Panc1 (cell line): ENCODE measurements at regions not wholly inside any gene's neighbourhood (a gene's known extent, or its start where the extent isn't known, plus 50 kb on each side); places are given as distances from the start of the nearest gene placed in this dataset.

Experiments
- ATAC-seq: fragments of 200-7000 bp; cut with Tn5 transposase; 2 replicates; pipeline ENCODE4 v1.9.1; 2020; ENCODE audit warnings: mild to moderate bottlenecking, moderate library complexity
- BruUV-seq: library from RNA; stranded (reverse); fragments of 400-500 nt; replicated peaks from 2 replicates; lab custom pipeline; 2021; lab: Mats Ljungman, UMichigan
- CTCF ChIA-PET: fragments of 300-600 bp; sonication (Branson Sonifier 250); formaldehyde crosslinking; loops from one replicate; lab custom pipeline; 2022; ENCODE audit warnings: antibody characterized with exemption; lab: Charles Lee
- POLR2A ChIA-PET: fragments of 300-600 bp; sonication (Branson Sonifier 250); formaldehyde crosslinking; loops from one replicate; lab custom pipeline; 2022; ENCODE audit warnings: antibody characterized with exemption; lab: Charles Lee
- DNase-seq: peaks from one replicate; pipeline ENCODE4 v3.0.0-alpha.2; 2010; ENCODE audit warnings: low read depth, low spot score
- H3K27ac ChIP-seq: 2 replicates; pipeline ENCODE4 v1.5.1; 2011; ENCODE audit warnings: mild to moderate bottlenecking, low read length, inconsistent platforms
- H3K27me3 ChIP-seq: fragments of 200-500 bp; sonication (Bioruptor generic); 2 replicates; pipeline ENCODE4 v1.6.0; 2014; ENCODE audit warnings: low read length, inconsistent platforms; ENCODE audit not compliant: control insufficient read depth, insufficient read depth
- H3K36me3 ChIP-seq: fragments of 200-500 bp; sonication (Bioruptor generic); 2 replicates; pipeline ENCODE4 v1.5.1; 2014; ENCODE audit warnings: inconsistent platforms, mild to moderate bottlenecking, low read length, moderate library complexity; ENCODE audit not compliant: control insufficient read depth, insufficient read depth
- H3K4me1 ChIP-seq: 2 replicates; pipeline ENCODE4 v1.5.1; 2011; ENCODE audit warnings: inconsistent platforms, mild to moderate bottlenecking, low read length, moderate library complexity; ENCODE audit not compliant: control insufficient read depth, insufficient read depth
- H3K4me3 ChIP-seq, 2 experiments: 2 replicates each; pipeline ENCODE4 v1.5.1; 2011 to 2012; ENCODE audit warnings: low read depth in 2 of 2, low read length in 2 of 2, mild to moderate bottlenecking in 2 of 2, inconsistent platforms in 1 of 2, moderate library complexity in 1 of 2
- H3K9me3 ChIP-seq: fragments of 200-500 bp; sonication (Bioruptor generic); 2 replicates; pipeline ENCODE4 v1.5.1; 2014; ENCODE audit warnings: low read depth, mild to moderate bottlenecking, inconsistent platforms, low read length, moderate library complexity; ENCODE audit not compliant: control insufficient read depth, insufficient read depth
- POLR2AphosphoS5 ChIP-seq: IDR thresholded peaks from 2 replicates; pipeline ENCODE4 v1.6.1; 2012; ENCODE audit warnings: mild to moderate bottlenecking, low read depth, low read length, moderate library complexity
- SIN3A ChIP-seq: IDR thresholded peaks from 2 replicates; pipeline ENCODE4 v1.6.1; 2012; ENCODE audit warnings: low read depth, mild to moderate bottlenecking, low read length, moderate library complexity, borderline replicate concordance; ENCODE audit not compliant: insufficient read depth
- TCF7L2 ChIP-seq: IDR thresholded peaks from 2 replicates; pipeline ENCODE4 v1.6.1; 2011; ENCODE audit warnings: mild to moderate bottlenecking, low read depth, low read length, inconsistent platforms
- in situ Hi-C: cut with HindIII; loops from 2 replicates; pipeline ENCODE4 v1.10.0; 2016; ENCODE audit warnings: low sequenced_read_pairs, low pct_unique_long_range_greater_than_20kb
- intact Hi-C: fragments of 100-400 bp; cut with micrococcal nuclease; formaldehyde crosslinking; loops from one replicate; pipeline ENCODE4 v1.10.0; 2022; ENCODE audit not compliant: unreplicated experiment
- TF ChIP-seq, protein P1 (sequence below), 2 experiments: IDR thresholded peaks; 2 replicates each; pipeline ENCODE4 v1.6.1; 2011 to 2012; ENCODE audit warnings: low read depth in 2 of 2, control low read depth in 1 of 2, low read length in 1 of 2, mild to moderate bottlenecking in 1 of 2, moderate library complexity in 1 of 2; ENCODE audit not compliant: insufficient read depth in 1 of 2
- TF ChIP-seq, protein P2 (sequence below): fragments of 450-650 bp; IDR thresholded peaks from 2 replicates; pipeline ENCODE4 v1.5.1; 2017; ENCODE audit warnings: mild to moderate bottlenecking

DNA sequence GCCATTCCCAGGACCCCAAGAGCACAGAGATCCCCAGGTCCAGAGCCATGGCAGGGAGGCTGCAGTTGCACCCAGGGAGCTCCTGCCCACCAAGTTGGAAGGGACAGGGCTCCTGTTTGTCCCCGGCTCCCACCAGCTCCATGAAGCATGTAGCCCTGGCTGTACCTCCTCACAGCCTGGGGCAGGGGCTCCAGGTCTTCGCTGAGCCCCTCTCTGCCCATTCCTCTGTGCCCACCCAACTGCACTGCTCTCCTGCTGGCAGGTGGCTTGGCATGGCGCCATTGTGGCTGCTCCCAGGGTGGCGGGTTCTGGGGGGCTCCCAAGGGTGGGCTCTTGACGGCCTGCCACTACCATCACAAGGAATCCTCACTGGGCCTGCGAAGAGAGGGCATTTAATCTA is 197.5 kb upstream of the DAB2 start:
- ChIA-PET CTCF (no interaction called here), POLR2A (no interaction called here)
- Histone ChIP-seq H3K36me3 (no peaks in the 10 kb centered on the region), H3K27ac (no peak overlapping the region), H3K27me3 (no peaks in the 10 kb centered on the region), H3K4me3 (no peak overlapping the region), H3K4me1 (no peaks in the 10 kb centered on the region), H3K9me3 (no peaks in the 10 kb centered on the region)
- intact Hi-C loops (no loop called here), in situ Hi-C loops (no loop called here)
- TF ChIP-seq TCF7L2, result no peak
- TF ChIP-seq SIN3A, result no peak
- TF ChIP-seq, protein P1, sequence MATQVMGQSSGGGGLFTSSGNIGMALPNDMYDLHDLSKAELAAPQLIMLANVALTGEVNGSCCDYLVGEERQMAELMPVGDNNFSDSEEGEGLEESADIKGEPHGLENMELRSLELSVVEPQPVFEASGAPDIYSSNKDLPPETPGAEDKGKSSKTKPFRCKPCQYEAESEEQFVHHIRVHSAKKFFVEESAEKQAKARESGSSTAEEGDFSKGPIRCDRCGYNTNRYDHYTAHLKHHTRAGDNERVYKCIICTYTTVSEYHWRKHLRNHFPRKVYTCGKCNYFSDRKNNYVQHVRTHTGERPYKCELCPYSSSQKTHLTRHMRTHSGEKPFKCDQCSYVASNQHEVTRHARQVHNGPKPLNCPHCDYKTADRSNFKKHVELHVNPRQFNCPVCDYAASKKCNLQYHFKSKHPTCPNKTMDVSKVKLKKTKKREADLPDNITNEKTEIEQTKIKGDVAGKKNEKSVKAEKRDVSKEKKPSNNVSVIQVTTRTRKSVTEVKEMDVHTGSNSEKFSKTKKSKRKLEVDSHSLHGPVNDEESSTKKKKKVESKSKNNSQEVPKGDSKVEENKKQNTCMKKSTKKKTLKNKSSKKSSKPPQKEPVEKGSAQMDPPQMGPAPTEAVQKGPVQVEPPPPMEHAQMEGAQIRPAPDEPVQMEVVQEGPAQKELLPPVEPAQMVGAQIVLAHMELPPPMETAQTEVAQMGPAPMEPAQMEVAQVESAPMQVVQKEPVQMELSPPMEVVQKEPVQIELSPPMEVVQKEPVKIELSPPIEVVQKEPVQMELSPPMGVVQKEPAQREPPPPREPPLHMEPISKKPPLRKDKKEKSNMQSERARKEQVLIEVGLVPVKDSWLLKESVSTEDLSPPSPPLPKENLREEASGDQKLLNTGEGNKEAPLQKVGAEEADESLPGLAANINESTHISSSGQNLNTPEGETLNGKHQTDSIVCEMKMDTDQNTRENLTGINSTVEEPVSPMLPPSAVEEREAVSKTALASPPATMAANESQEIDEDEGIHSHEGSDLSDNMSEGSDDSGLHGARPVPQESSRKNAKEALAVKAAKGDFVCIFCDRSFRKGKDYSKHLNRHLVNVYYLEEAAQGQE (IDR thresholded peaks at IDR 0.05; ENCODE audit: insufficient read depth in 1 of 2, low read depth in 2 of 2, low read length in 1 of 2), result no peak
- TF ChIP-seq, protein P2, sequence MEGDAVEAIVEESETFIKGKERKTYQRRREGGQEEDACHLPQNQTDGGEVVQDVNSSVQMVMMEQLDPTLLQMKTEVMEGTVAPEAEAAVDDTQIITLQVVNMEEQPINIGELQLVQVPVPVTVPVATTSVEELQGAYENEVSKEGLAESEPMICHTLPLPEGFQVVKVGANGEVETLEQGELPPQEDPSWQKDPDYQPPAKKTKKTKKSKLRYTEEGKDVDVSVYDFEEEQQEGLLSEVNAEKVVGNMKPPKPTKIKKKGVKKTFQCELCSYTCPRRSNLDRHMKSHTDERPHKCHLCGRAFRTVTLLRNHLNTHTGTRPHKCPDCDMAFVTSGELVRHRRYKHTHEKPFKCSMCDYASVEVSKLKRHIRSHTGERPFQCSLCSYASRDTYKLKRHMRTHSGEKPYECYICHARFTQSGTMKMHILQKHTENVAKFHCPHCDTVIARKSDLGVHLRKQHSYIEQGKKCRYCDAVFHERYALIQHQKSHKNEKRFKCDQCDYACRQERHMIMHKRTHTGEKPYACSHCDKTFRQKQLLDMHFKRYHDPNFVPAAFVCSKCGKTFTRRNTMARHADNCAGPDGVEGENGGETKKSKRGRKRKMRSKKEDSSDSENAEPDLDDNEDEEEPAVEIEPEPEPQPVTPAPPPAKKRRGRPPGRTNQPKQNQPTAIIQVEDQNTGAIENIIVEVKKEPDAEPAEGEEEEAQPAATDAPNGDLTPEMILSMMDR, result no peak
- no peak for TF ChIP-seq POLR2AphosphoS5
- ATAC-seq, result no peak
- no peak for DNase-seq
- BruUV-seq, result no TSS peak

DNA sequence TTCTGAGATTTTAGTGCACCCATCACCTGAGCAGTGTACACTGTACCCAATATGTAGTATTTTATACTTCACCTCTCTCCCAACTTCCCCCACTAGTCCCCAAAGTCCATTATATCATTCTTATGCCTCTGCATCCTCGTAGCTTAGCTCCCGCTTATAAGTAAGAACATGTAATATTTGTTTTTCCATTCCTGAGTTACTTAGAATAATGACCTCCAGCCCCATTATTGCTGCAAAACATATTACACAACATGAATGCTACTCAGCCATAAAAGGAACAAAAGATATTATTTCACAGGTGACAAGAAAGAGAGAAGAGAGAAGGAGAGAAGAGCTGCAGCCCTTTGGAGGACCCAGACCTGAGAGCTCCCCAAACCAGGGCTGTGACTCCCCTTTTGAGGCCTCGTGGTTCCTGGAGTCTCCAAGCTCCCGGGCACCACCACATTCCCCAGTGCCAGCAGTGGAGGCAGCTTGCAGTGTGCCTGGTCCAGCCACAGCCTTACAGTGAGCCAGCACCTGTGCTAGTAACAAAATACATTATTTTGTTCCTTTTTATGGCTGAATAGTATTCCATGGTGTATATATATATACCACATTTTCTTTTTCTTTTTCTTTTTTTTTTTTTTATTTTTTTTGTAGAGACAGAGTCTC is 194.5 kb upstream of the DAB2 start:
- POLR2A ChIA-PET, result no interaction called here
- in situ Hi-C loops, result no loop called here
- no TSS peak for BruUV-seq

More for the DNA sequence above, 194.5 kb upstream of the DAB2 start:
- Histone ChIP-seq H3K4me3 (no peak overlapping the region), H3K27ac (no peak overlapping the region), H3K36me3 (no peaks in the 10 kb centered on the region), H3K9me3 (no peaks in the 10 kb centered on the region), H3K4me1 (no peaks in the 10 kb centered on the region), H3K27me3 (no peaks in the 10 kb centered on the region)
- intact Hi-C loops, result no loop called here
- CTCF ChIA-PET, result no interaction called here
- ATAC-seq, result no peak
- TF ChIP-seq, protein P2, result no peak
- TF ChIP-seq POLR2AphosphoS5, result no peak
- TF ChIP-seq, protein P1 (IDR thresholded peaks at IDR 0.05; ENCODE audit: insufficient read depth in 1 of 2, low read depth in 2 of 2, low read length in 1 of 2), result no peak
- TF ChIP-seq SIN3A, result no peak
- no peak for TF ChIP-seq TCF7L2
- no peak for DNase-seq
